ENCODE measurements at regions not wholly inside any gene's neighbourhood (a gene's known extent, or its start where the extent isn't known, plus 50 kb on each side); places are given as distances from the start of the nearest gene placed in this dataset.

DNA sequence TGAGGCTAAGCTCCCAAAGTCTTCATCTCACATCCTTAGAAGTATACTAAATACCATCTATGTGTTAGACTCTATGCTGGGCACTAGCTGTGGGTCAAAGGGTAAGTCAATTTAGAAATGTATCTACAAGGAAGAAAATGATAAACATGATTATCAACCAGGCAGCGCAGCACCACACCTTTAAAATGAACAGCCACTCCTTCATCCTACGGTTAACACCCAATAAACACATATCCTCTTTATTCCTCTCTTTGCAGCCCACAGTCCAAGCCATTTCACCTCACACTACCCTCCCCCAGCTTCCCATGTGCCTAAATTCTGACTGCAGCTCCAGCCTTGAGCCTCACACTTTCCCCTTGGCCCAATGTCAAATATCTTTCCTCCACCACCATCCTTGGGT lies 362.6 kb downstream of the FGFR2 start (continued):
- TF ChIP-seq EP300 (IDR thresholded peaks at IDR 0.05; ENCODE audit: borderline replicate concordance in 1 of 2, control insufficient read depth in 1 of 2, low read depth in 2 of 2, low read length in 2 of 2) (no peak), SMC3 (IDR thresholded peaks at IDR 0.05; ENCODE audit: borderline replicate concordance, low read length) (no peak), SUPT20H (IDR thresholded peaks at IDR 0.05; ENCODE audit: borderline replicate concordance, control insufficient read depth, low read depth, low read length) (no peak), HDGF (IDR thresholded peaks at IDR 0.05) (no peak), KDM1A (IDR thresholded peaks at IDR 0.05; ENCODE audit: borderline replicate concordance) (no peak), RFX5 (IDR thresholded peaks at IDR 0.05; ENCODE audit: low read depth, low read length) (no peak), NR2C1 (IDR thresholded peaks at IDR 0.05) (no peak)
- TF ChIP-seq, protein P1, sequence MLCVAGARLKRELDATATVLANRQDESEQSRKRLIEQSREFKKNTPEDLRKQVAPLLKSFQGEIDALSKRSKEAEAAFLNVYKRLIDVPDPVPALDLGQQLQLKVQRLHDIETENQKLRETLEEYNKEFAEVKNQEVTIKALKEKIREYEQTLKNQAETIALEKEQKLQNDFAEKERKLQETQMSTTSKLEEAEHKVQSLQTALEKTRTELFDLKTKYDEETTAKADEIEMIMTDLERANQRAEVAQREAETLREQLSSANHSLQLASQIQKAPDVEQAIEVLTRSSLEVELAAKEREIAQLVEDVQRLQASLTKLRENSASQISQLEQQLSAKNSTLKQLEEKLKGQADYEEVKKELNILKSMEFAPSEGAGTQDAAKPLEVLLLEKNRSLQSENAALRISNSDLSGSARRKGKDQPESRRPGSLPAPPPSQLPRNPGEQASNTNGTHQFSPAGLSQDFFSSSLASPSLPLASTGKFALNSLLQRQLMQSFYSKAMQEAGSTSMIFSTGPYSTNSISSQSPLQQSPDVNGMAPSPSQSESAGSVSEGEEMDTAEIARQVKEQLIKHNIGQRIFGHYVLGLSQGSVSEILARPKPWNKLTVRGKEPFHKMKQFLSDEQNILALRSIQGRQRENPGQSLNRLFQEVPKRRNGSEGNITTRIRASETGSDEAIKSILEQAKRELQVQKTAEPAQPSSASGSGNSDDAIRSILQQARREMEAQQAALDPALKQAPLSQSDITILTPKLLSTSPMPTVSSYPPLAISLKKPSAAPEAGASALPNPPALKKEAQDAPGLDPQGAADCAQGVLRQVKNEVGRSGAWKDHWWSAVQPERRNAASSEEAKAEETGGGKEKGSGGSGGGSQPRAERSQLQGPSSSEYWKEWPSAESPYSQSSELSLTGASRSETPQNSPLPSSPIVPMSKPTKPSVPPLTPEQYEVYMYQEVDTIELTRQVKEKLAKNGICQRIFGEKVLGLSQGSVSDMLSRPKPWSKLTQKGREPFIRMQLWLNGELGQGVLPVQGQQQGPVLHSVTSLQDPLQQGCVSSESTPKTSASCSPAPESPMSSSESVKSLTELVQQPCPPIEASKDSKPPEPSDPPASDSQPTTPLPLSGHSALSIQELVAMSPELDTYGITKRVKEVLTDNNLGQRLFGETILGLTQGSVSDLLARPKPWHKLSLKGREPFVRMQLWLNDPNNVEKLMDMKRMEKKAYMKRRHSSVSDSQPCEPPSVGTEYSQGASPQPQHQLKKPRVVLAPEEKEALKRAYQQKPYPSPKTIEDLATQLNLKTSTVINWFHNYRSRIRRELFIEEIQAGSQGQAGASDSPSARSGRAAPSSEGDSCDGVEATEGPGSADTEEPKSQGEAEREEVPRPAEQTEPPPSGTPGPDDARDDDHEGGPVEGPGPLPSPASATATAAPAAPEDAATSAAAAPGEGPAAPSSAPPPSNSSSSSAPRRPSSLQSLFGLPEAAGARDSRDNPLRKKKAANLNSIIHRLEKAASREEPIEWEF (IDR thresholded peaks at IDR 0.05; ENCODE audit: insufficient replicate concordance, low read depth, low read length) = no peak

DNA sequence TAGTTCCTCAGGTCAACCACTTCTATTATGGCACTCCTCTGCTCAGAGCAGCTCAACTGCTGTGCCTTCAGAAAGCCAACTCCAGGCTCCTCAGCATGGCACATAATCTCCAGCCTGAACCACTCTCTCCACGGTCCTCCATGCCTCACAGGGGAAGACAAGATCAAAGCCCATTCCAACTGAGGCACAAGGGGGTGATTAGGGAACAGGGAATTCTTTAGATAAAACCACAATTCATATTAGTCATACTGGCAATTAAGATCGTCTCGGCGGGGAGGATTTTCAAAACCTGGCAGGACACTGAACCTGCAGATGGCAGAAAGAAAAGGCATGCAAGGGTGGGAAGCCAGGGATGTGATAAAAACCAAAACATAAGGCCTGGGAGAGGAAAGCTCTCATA lies 361.6 kb downstream of the FGFR2 start:
- ATAC-seq (no peak), DNase-seq (ENCODE audit: low read depth, low spot score) (no peak), FAIRE-seq (no peak)
- Histone ChIP-seq H3K4me2 (ENCODE audit: control insufficient read depth, insufficient read depth) (no peak overlapping the region), H3K4me1 (ENCODE audit: control insufficient read depth, insufficient read depth, low read length) (no peaks in the 10 kb centered on the region), H3K79me2 (ENCODE audit: control insufficient read depth, insufficient read depth, low read length) (no peaks in the 10 kb centered on the region), H3K9ac (ENCODE audit: control insufficient read depth, insufficient read depth, low read length) (no peak overlapping the region), H4K20me1 (ENCODE audit: control insufficient read depth, insufficient read depth) (no peaks in the 10 kb centered on the region), H3K27me3 (replicated peaks in 1 of 2; ENCODE audit: control insufficient read depth in 2 of 2, insufficient read depth in 2 of 2, low read length in 1 of 2) (no peaks in the 10 kb centered on the region), H3K4me3 (no peak overlapping the region), H3K9me3 (replicated peaks; ENCODE audit: control insufficient read depth, insufficient read depth, low read length) (no peaks in the 10 kb centered on the region; the same call in 2 of the 3 replicates), H3K27ac (ENCODE audit: control insufficient read depth, insufficient read depth) (no peak overlapping the region), H2AFZ (ENCODE audit: control insufficient read depth, low read depth, low read length) (no peak overlapping the region), H3K36me3 (ENCODE audit: control insufficient read depth in 2 of 2, insufficient read depth in 2 of 2, low read length in 1 of 2) (no peaks in the 10 kb centered on the region)
- BruUV-seq (replicated peaks) = no TSS peak
- ChIA-PET RAD21 (ENCODE audit: unreplicated experiment) (no interaction called here), POLR2A (no interaction called here), CTCF (no interaction called here), SMC1A (ENCODE audit: uncharacterized antibody, unreplicated experiment) (no interaction called here)
- WGBS (ENCODE audit: insufficient coverage, insufficient replicate concordance, low lambda C conversion rate, missing lambda C conversion rate) = 32% methylated on average over 4 of the region's 4 CpGs
- in situ Hi-C loops (cut with MboI) (no loop called here), intact Hi-C loops (cut with micrococcal nuclease; ENCODE audit: unreplicated experiment) (no loop called here)
- TF ChIP-seq, protein P2, sequence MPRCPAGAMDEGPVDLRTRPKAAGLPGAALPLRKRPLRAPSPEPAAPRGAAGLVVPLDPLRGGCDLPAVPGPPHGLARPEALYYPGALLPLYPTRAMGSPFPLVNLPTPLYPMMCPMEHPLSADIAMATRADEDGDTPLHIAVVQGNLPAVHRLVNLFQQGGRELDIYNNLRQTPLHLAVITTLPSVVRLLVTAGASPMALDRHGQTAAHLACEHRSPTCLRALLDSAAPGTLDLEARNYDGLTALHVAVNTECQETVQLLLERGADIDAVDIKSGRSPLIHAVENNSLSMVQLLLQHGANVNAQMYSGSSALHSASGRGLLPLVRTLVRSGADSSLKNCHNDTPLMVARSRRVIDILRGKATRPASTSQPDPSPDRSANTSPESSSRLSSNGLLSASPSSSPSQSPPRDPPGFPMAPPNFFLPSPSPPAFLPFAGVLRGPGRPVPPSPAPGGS (IDR thresholded peaks at IDR 0.05; ENCODE audit: borderline replicate concordance, insufficient read depth, low read depth, low read length, poor library complexity, severe bottlenecking) = no peak
- TF ChIP-seq, protein P3, sequence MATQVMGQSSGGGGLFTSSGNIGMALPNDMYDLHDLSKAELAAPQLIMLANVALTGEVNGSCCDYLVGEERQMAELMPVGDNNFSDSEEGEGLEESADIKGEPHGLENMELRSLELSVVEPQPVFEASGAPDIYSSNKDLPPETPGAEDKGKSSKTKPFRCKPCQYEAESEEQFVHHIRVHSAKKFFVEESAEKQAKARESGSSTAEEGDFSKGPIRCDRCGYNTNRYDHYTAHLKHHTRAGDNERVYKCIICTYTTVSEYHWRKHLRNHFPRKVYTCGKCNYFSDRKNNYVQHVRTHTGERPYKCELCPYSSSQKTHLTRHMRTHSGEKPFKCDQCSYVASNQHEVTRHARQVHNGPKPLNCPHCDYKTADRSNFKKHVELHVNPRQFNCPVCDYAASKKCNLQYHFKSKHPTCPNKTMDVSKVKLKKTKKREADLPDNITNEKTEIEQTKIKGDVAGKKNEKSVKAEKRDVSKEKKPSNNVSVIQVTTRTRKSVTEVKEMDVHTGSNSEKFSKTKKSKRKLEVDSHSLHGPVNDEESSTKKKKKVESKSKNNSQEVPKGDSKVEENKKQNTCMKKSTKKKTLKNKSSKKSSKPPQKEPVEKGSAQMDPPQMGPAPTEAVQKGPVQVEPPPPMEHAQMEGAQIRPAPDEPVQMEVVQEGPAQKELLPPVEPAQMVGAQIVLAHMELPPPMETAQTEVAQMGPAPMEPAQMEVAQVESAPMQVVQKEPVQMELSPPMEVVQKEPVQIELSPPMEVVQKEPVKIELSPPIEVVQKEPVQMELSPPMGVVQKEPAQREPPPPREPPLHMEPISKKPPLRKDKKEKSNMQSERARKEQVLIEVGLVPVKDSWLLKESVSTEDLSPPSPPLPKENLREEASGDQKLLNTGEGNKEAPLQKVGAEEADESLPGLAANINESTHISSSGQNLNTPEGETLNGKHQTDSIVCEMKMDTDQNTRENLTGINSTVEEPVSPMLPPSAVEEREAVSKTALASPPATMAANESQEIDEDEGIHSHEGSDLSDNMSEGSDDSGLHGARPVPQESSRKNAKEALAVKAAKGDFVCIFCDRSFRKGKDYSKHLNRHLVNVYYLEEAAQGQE (IDR thresholded peaks at IDR 0.05; ENCODE audit: low read depth, low read length) = no peak

Measured in GM12878 (cell line).